SU-DHL-6 (cell line): ENCODE measurements at regions not wholly inside any gene's neighbourhood (a gene's known extent, or its start where the extent isn't known, plus 50 kb on each side); places are given as distances from the start of the nearest gene placed in this dataset.
"Not testable (repeated sequence)": the region's sequence is repeated elsewhere in the genome, so short reads cannot be mapped to it uniquely, and the experiment has no call there.

Experiments used
- H2AFZ ChIP-seq: fragments of 200-600 bp; sonication (generic); 2 replicates; pipeline ENCODE4 v1.6.1; 2014; ENCODE audit warnings: low read depth, mild to moderate bottlenecking, moderate library complexity, mixed read lengths, antibody characterized with exemption, low read length; ENCODE audit not compliant: severe bottlenecking
- H3F3A ChIP-seq: fragments of 200-600 bp; shearing (Covaris generic); 2 replicates; pipeline ENCODE4 v1.6.0; 2016; ENCODE audit warnings: antibody characterized with exemption, mild to moderate bottlenecking; ENCODE audit not compliant: insufficient read depth
- H3K27ac ChIP-seq: fragments of 200-600 bp; sonication (generic); 2 replicates; pipeline ENCODE4 v1.5.1; 2016; ENCODE audit warnings: low read depth, mild to moderate bottlenecking, low read length, moderate library complexity, mixed read lengths
- H3K27me3 ChIP-seq: fragments of 200-600 bp; sonication (generic), shearing (Covaris generic); 2 replicates; pipeline ENCODE4 v1.6.0; 2014; ENCODE audit warnings: mild to moderate bottlenecking, low read length
- H3K36me3 ChIP-seq: fragments of 200-600 bp; sonication (generic); 2 replicates; pipeline ENCODE4 v1.6.1; 2014; ENCODE audit warnings: mild to moderate bottlenecking, low read length, mixed read lengths
- H3K4me2 ChIP-seq: fragments of 300-600, 200-600 bp; shearing (Covaris generic), sonication (generic); 2 replicates; pipeline ENCODE4 v1.6.0; 2014; ENCODE audit warnings: low read length, low read depth, mild to moderate bottlenecking; ENCODE audit not compliant: poor library complexity, severe bottlenecking
- H3K4me3 ChIP-seq: fragments of 200-600 bp; sonication (generic); 2 replicates; pipeline ENCODE4 v1.5.1; 2014; ENCODE audit warnings: antibody characterized with exemption, low read length, mild to moderate bottlenecking, mixed read lengths; ENCODE audit not compliant: insufficient read depth, poor library complexity, severe bottlenecking
- H3K79me2 ChIP-seq: fragments of 200-600 bp; sonication (generic); 2 replicates; pipeline ENCODE4 v1.6.1; 2014; ENCODE audit warnings: mild to moderate bottlenecking, low read length, moderate library complexity; ENCODE audit not compliant: insufficient read depth
- H3K9ac ChIP-seq: fragments of 200-600 bp; sonication (generic); 2 replicates; pipeline ENCODE4 v1.7.0; 2014; ENCODE audit warnings: mild to moderate bottlenecking, low read length
- H3K9me2 ChIP-seq: fragments of 200-600 bp; sonication (generic); replicated peaks from 2 replicates; pipeline ENCODE4 v1.6.1; 2014; ENCODE audit warnings: low read length; ENCODE audit not compliant: insufficient read depth
- H3K9me3 ChIP-seq: fragments of 200-600 bp; sonication (generic); 2 replicates; pipeline ENCODE4 v1.6.1; 2014; ENCODE audit warnings: low read length, mixed read lengths; ENCODE audit not compliant: insufficient read depth
- H4K20me1 ChIP-seq: fragments of 200-600 bp; sonication (generic); 2 replicates; pipeline ENCODE4 v1.6.1; 2014; ENCODE audit warnings: low read depth, mild to moderate bottlenecking, antibody characterized with exemption, low read length, moderate library complexity, mixed read lengths
- CTCF ChIP-seq: fragments of 200-600 bp; sonication (generic); IDR thresholded peaks from one replicate; pipeline ENCODE4 v1.5.1; 2017; ENCODE audit warnings: antibody characterized with exemption, mild to moderate bottlenecking, low read length, moderate library complexity; ENCODE audit not compliant: insufficient read depth, poor library complexity, severe bottlenecking
- EZH2phosphoT487 ChIP-seq: fragments of 200-600 bp; sonication (generic), shearing (Covaris generic); conservative IDR thresholded peaks from 2 replicates; pipeline ENCODE4 v1.6.1; 2018; ENCODE audit warnings: mild to moderate bottlenecking, antibody characterized with exemption, low read length, moderate library complexity, mixed read lengths

- no peaks in the 10 kb centered on the region for H3K9me2 ChIP-seq
- H3F3A ChIP-seq: no peaks in the 10 kb centered on the region
- H3K27me3 ChIP-seq: no peaks in the 10 kb centered on the region
- TF ChIP-seq CTCF (no peak), EZH2phosphoT487 (no peak)
- no peaks in the 10 kb centered on the region for H3K9me3 ChIP-seq
- no peaks in the 10 kb centered on the region for H3K79me2 ChIP-seq
- H4K20me1 ChIP-seq: no peaks in the 10 kb centered on the region
- H3K27ac ChIP-seq: no peak overlapping the region
- no peak overlapping the region for H3K9ac ChIP-seq
- no peak overlapping the region for H3K4me2 ChIP-seq
- H3K36me3 ChIP-seq: no peaks in the 10 kb centered on the region
- H2AFZ ChIP-seq: no peak overlapping the region
- no peak overlapping the region for H3K4me3 ChIP-seq
These were observed 68.3 kb upstream of the RC3H1 start for GRCh38 chr1:174090471-174090870.

GRCh38 chr1:174080819-174081218, 58.7 kb upstream of the RC3H1 start:
- TF ChIP-seq EZH2phosphoT487 (no peak), CTCF (no peak)
- H3K36me3 ChIP-seq: no peaks in the 10 kb centered on the region
- no peaks in the 10 kb centered on the region for H3F3A ChIP-seq
- no peak overlapping the region for H3K4me3 ChIP-seq
- no peaks in the 10 kb centered on the region for H3K27me3 ChIP-seq
- no peaks in the 10 kb centered on the region for H3K9me3 ChIP-seq
- H3K9me2 ChIP-seq: no peaks in the 10 kb centered on the region
- H2AFZ ChIP-seq: no peak overlapping the region
- H3K9ac ChIP-seq: no peak overlapping the region
- no peaks in the 10 kb centered on the region for H4K20me1 ChIP-seq
- no peaks in the 10 kb centered on the region for H3K79me2 ChIP-seq
- H3K4me2 ChIP-seq: no peak overlapping the region
- no peak overlapping the region for H3K27ac ChIP-seq

GRCh38 chr1:174079796-174080195, 57.6 kb upstream of the RC3H1 start:
- H3K79me2 ChIP-seq: no peaks in the 10 kb centered on the region
- no peak overlapping the region for H3K4me2 ChIP-seq

GRCh38 chr1:174078916-174079315, 56.8 kb upstream of the RC3H1 start:
- H3K79me2 ChIP-seq, H2AFZ ChIP-seq, H3K9me3 ChIP-seq, H3K4me3 ChIP-seq, H3F3A ChIP-seq, H3K4me2 ChIP-seq, H4K20me1 ChIP-seq, H3K27ac ChIP-seq, H3K27me3 ChIP-seq, H3K9ac ChIP-seq, H3K36me3 ChIP-seq, H3K9me2 ChIP-seq: not testable (repeated sequence)

More at GRCh38 chr1:174079796-174080195, 57.6 kb upstream of the RC3H1 start:
- no peak overlapping the region for H3K9ac ChIP-seq
- H3K27ac ChIP-seq: no peak overlapping the region
- no peak overlapping the region for H3K4me3 ChIP-seq
- H3K9me3 ChIP-seq: no peaks in the 10 kb centered on the region
- H3F3A ChIP-seq: no peaks in the 10 kb centered on the region
- H3K36me3 ChIP-seq: no peaks in the 10 kb centered on the region
- no peaks in the 10 kb centered on the region for H3K9me2 ChIP-seq
- no peaks in the 10 kb centered on the region for H3K27me3 ChIP-seq
- no peak for TF ChIP-seq CTCF
- no peak for TF ChIP-seq EZH2phosphoT487
- no peaks in the 10 kb centered on the region for H4K20me1 ChIP-seq
- H2AFZ ChIP-seq: no peak overlapping the region
